Smooth muscle cell (in vitro differentiated cells): ENCODE measurements at regions not wholly inside any gene's neighbourhood (a gene's known extent, or its start where the extent isn't known, plus 50 kb on each side); places are given as distances from the start of the nearest gene placed in this dataset.
"Not testable (repeated sequence)": the region's sequence is repeated elsewhere in the genome, so short reads cannot be mapped to it uniquely, and the experiment has no call there.

Experiments used
- DNase-seq: peaks from one replicate; lab custom pipeline; 2025; ENCODE audit not compliant: unreplicated experiment; lab: John Stamatoyannopoulos, UW
- H2AFZ ChIP-seq: fragments of 200-600 bp; sonication (generic); 2 replicates; pipeline ENCODE4 v1.6.0; 2016; ENCODE audit warnings: antibody characterized with exemption, low read depth, mild to moderate bottlenecking
- H3F3A ChIP-seq: fragments of 200-600 bp; sonication (generic); 2 replicates; pipeline ENCODE4 v1.6.0; 2017; ENCODE audit warnings: antibody characterized with exemption, low read depth
- H3K27ac ChIP-seq: fragments of 200-600 bp; sonication (generic); 2 replicates; pipeline ENCODE4 v1.5.1; 2016; ENCODE audit warnings: low read depth, mild to moderate bottlenecking
- H3K27me3 ChIP-seq: fragments of 200-600 bp; sonication (generic); 2 replicates; pipeline ENCODE4 v1.6.1; 2016; ENCODE audit warnings: low read depth, mild to moderate bottlenecking
- H3K36me3 ChIP-seq: fragments of 200-600 bp; sonication (generic); 2 replicates; pipeline ENCODE4 v1.5.1; 2016; ENCODE audit warnings: low read depth
- H3K4me1 ChIP-seq: fragments of 200-600 bp; sonication (generic); 2 replicates; pipeline ENCODE4 v1.5.1; 2016; ENCODE audit warnings: low read depth
- H3K4me2 ChIP-seq: fragments of 200-600 bp; sonication (generic); 2 replicates; pipeline ENCODE4 v1.6.0; 2016; ENCODE audit warnings: mild to moderate bottlenecking
- H3K4me3 ChIP-seq: fragments of 200-600 bp; sonication (generic); 2 replicates; pipeline ENCODE4 v1.5.1; 2016; ENCODE audit warnings: mild to moderate bottlenecking
- H3K79me2 ChIP-seq: fragments of 200-600 bp; sonication (generic); 2 replicates; pipeline ENCODE4 v1.6.0; 2016; ENCODE audit warnings: low read depth, mild to moderate bottlenecking
- H3K9ac ChIP-seq: fragments of 200-600 bp; sonication (generic); 2 replicates; pipeline ENCODE4 v1.6.0; 2016; ENCODE audit warnings: low read depth
- H3K9me3 ChIP-seq: fragments of 200-600 bp; sonication (generic); replicated peaks from 2 replicates; pipeline ENCODE4 v1.5.1; 2016; ENCODE audit warnings: low read depth
- H4K20me1 ChIP-seq: fragments of 200-600 bp; sonication (generic); 2 replicates; pipeline ENCODE4 v1.6.0; 2016; ENCODE audit warnings: low read depth
- CTCF ChIP-seq: fragments of 200-600 bp; sonication (generic); IDR thresholded peaks from 2 replicates; pipeline ENCODE4 v1.5.1; 2017; ENCODE audit warnings: borderline replicate concordance, mild to moderate bottlenecking, antibody characterized with exemption; ENCODE audit not compliant: insufficient read depth, poor library complexity, severe bottlenecking
- WGBS: methylation state at CpG from one replicate; pipeline ENCODE4 v1.1.7; 2016; ENCODE audit warnings: low lambda C conversion rate; 5-methylcytosine and 5-hydroxymethylcytosine counted together

DNA sequence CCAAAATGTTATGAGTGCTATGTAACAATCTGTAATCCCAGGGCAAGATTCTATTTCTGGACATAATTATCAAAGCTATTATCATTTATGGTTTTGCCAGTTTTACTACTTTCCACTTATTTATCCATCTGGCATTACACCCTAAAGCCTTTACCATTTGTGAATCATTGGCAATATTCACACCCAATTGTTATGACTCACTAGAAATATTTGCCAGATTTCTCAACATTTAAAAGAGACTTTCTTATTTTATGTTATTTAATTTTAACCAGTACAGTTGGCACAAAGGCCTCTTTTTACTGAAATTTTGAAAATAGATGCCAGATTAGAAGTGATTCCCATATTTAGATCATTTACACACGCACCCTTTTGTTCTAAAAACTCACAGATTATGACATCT is 242.7 kb upstream of the WDFY3 start:
- TF ChIP-seq CTCF, result no peak
- H3K4me3 ChIP-seq, result no peak overlapping the region
- H3K4me1 ChIP-seq, result no peaks in the 10 kb centered on the region
- H3K36me3 ChIP-seq, result no peaks in the 10 kb centered on the region
- no peak overlapping the region for H3K27ac ChIP-seq
- no peaks in the 10 kb centered on the region for H3K27me3 ChIP-seq
- H3K4me2 ChIP-seq, result no peak overlapping the region
- no peaks in the 10 kb centered on the region for H3K79me2 ChIP-seq
- no peaks in the 10 kb centered on the region for H3F3A ChIP-seq
- H3K9ac ChIP-seq, result no peak overlapping the region
- DNase-seq, result no peak
- H2AFZ ChIP-seq, result no peak overlapping the region
- H4K20me1 ChIP-seq, result no peaks in the 10 kb centered on the region
- no peaks in the 10 kb centered on the region for H3K9me3 ChIP-seq
- 83% methylated on average over 1 of the region's 1 CpG for WGBS

DNA sequence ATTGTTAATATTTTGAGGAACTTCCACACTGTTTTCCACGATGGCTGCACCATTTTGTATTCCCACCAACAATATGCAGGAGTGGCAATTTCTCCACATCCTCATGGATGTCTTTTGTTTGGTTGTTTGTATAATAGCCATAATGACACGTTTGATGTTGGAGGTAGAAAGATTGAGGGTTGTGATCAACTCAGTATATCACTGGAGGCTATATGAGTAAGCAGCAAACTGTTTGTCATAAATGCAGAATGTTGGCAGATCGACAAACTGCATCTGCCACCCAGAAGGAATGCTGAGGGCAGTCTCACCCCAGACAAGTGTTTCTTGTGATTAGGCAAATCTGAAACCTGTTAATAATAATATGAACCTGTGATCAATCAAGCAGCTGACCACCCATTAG is 243.9 kb upstream of the WDFY3 start:
- Histone ChIP-seq H4K20me1 (no peaks in the 10 kb centered on the region), H3K4me3 (no peak overlapping the region), H3K27me3 (no peaks in the 10 kb centered on the region), H3K4me2 (no peak overlapping the region), H3K79me2 (no peaks in the 10 kb centered on the region), H3K36me3 (no peaks in the 10 kb centered on the region), H3K4me1 (no peaks in the 10 kb centered on the region), H3K27ac (no peak overlapping the region), H3K9ac (no peak overlapping the region), H3K9me3 (no peaks in the 10 kb centered on the region), H2AFZ (no peak overlapping the region), H3F3A (no peaks in the 10 kb centered on the region)
- WGBS, result 54% methylated on average over 3 of the region's 3 CpGs
- no peak for TF ChIP-seq CTCF
- DNase-seq, result no peak

DNA sequence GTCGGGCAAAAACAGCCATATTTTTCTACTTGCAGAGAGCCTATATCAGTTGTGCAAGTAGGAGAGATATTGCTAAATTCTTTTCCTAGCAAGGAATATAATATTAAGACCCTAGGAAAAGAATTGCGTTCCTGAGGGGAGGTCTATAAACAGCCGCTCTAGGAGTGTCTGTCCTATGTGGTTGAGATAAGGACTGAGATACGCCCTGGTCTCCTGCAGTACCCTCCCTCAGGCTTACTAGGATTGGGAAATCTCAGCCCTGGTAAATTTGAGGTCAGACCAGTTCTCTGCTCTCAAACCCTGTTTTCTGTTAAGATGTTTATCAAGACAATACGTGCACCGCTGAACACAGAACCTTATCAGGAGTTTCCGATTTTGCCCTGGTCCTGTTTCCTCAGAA is 250.1 kb upstream of the WDFY3 start:
- not testable (repeated sequence) for H2AFZ ChIP-seq, H3K27me3 ChIP-seq, H4K20me1 ChIP-seq, H3K4me2 ChIP-seq, H3K79me2 ChIP-seq, H3F3A ChIP-seq, H3K9ac ChIP-seq, H3K4me1 ChIP-seq, H3K4me3 ChIP-seq, DNase-seq, H3K36me3 ChIP-seq, H3K27ac ChIP-seq, H3K9me3 ChIP-seq
- WGBS, result 92% methylated on average over 7 of the region's 7 CpGs

DNA sequence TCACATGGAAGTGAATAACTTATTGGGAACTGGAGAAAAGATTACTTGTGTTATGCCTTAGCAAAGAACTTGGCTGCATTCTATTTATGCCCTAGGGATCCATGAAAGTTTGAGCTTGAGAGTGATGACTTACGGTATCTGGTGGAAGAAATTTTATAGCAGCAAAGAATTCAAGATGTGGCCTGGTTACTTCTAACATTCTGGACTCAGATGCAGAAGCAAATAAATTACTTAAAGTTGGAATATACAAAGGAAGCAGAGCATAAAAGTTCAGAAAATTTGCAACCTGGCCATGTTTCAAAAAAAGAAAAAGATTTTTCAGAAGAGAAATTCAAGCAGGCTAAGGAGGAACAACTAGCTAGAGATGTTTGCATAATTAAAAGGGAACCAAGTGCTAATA is 252.3 kb upstream of the WDFY3 start:
- no peak for TF ChIP-seq CTCF
- Histone ChIP-seq H3K27ac (no peak overlapping the region), H3K79me2 (no peaks in the 10 kb centered on the region), H3K4me3 (no peak overlapping the region), H2AFZ (no peak overlapping the region), H3K9ac (no peak overlapping the region), H3K4me2 (no peak overlapping the region), H3F3A (no peaks in the 10 kb centered on the region), H3K9me3 (no peaks in the 10 kb centered on the region), H3K27me3 (no peaks in the 10 kb centered on the region), H4K20me1 (no peaks in the 10 kb centered on the region), H3K4me1 (no peaks in the 10 kb centered on the region), H3K36me3 (no peaks in the 10 kb centered on the region)
- 100% methylated on average over 1 of the region's 1 CpG for WGBS
- DNase-seq, result no peak
